AG04450 (cell line): ENCODE measurements at regions not wholly inside any gene's neighbourhood (a gene's known extent, or its start where the extent isn't known, plus 50 kb on each side); places are given as distances from the start of the nearest gene placed in this dataset.

Experiments
- CTCF ChIA-PET: fragments of 300-600, 350-600 bp; formaldehyde crosslinking; extraction: SDS; loops from one replicate; lab custom pipeline; 2022; ENCODE audit warnings: antibody characterized with exemption, inconsistent platforms; lab: Charles Lee
- POLR2A ChIA-PET: fragments of 350-600 bp; formaldehyde crosslinking; extraction: SDS; loops from one replicate; lab custom pipeline; 2021; ENCODE audit warnings: antibody characterized with exemption, inconsistent platforms; lab: Yijun Ruan, JAX
- DNase-seq: peaks from one replicate; pipeline ENCODE4 v3.0.0-alpha.2; 2011; ENCODE audit warnings: low read depth, low spot score
- H3K27ac ChIP-seq: one replicate; pipeline ENCODE4 v1.5.1; 2012; ENCODE audit warnings: low read depth, low read length, control low read depth
- H3K27me3 ChIP-seq: one replicate; pipeline ENCODE4 v1.6.0; 2012; ENCODE audit warnings: low read length; ENCODE audit not compliant: control insufficient read depth, insufficient read depth
- H3K4me3 ChIP-seq: 2 replicates; pipeline ENCODE4 v1.5.1; 2011; ENCODE audit warnings: mild to moderate bottlenecking, low read depth, low read length, control low read depth
- H3K9me3 ChIP-seq: 2 replicates; pipeline ENCODE4 v1.5.1; 2012; ENCODE audit warnings: low read length; ENCODE audit not compliant: control insufficient read depth, insufficient read depth
- CTCF ChIP-seq: IDR thresholded peaks from 2 replicates; pipeline ENCODE4 v1.5.1; 2011; ENCODE audit warnings: low read depth, low read length, control low read depth, inconsistent platforms

GRCh38 chr2:173766537-173767289 lies 198.5 kb downstream of the SP3 start:
- POLR2A ChIA-PET, result no interaction called here
- TF ChIP-seq CTCF, result no peak

GRCh38 chr2:173770947-173771678 lies 194.1 kb downstream of the SP3 start:
- CTCF ChIA-PET, result interaction anchor here (0.5 kb wide), 1 partner anchor 322 kb away, joined by 3 read pairs; no protein-coding TSS in a partner anchor
- POLR2A ChIA-PET, result interaction anchor here (0.7 kb wide), 1 partner anchor 736 kb away, joined by 4 read pairs; no protein-coding TSS in a partner anchor
- no peak overlapping the region for H3K27ac ChIP-seq
- TF ChIP-seq CTCF, result no peak
- no peak overlapping the region for H3K4me3 ChIP-seq
- peaks cover 16% of the 10 kb centered on the region for H3K27me3 ChIP-seq
- no peaks in the 10 kb centered on the region for H3K9me3 ChIP-seq
- DNase-seq, result no peak

More at GRCh38 chr2:173766537-173767289, 198.5 kb downstream of the SP3 start:
- no peak for DNase-seq
- no peak overlapping the region for H3K4me3 ChIP-seq
- no peaks in the 10 kb centered on the region for H3K9me3 ChIP-seq
- peaks cover 20% of the 10 kb centered on the region for H3K27me3 ChIP-seq
- no peak overlapping the region for H3K27ac ChIP-seq
- CTCF ChIA-PET, result interaction anchor here (0.7 kb wide), 2 partner anchors 584 to 740 kb away, joined by 3 read pairs; no protein-coding TSS in a partner anchor

DNA sequence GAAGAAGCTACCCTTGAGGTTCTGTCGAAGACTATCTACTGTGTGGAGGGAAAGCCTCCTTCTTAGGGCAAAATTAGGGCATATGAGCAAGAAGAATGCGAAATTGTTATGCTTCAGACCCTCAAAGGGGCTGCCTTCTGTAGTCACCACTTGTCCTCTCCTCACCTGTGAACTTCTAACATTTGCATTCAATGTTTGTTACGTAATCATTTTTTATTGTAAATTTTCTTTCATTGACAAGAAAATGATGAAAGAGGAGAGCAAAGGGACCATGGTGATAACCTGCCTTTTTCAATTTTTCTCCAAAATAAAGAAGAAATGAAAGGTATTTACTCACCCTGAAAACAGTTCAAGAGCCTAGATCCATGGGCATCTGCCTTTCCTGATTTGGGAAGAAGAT lies 193.0 kb downstream of the SP3 start:
- Histone ChIP-seq H3K27ac (no peak overlapping the region), H3K9me3 (no peaks in the 10 kb centered on the region), H3K27me3 (peaks cover 8% of the 10 kb centered on the region), H3K4me3 (no peak overlapping the region)
- no peak for TF ChIP-seq CTCF
- ChIA-PET POLR2A (no interaction called here), CTCF (no interaction called here)
- no peak for DNase-seq

GRCh38 chr2:173773076-173773475 lies 192.1 kb downstream of the SP3 start:
- H3K27ac ChIP-seq, result no peak overlapping the region
- POLR2A ChIA-PET, result no interaction called here
- TF ChIP-seq CTCF, result no peak
- peaks cover 8% of the 10 kb centered on the region for H3K27me3 ChIP-seq
- no peak overlapping the region for H3K4me3 ChIP-seq
- no peaks in the 10 kb centered on the region for H3K9me3 ChIP-seq
- CTCF ChIA-PET, result no interaction called here
- no peak for DNase-seq

DNA sequence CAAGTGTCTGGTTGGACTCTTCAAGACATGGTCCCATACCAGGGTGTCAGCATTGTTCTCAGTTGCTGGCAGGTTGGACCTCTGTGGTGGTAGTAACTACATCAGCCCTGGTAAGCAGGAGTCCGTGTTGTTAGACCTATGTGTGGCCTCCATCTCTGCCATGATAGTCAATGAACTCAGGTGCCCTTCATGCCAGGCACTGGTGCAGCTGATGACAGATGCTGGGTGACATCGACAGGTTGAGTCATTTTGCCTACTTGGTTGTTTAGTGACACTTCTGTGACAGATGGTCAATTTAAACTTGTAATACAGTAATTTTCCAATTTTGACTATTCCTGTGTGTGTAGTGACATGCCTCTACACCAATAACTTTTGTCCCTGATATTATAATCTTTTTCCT lies 189.7 kb downstream of the SP3 start:
- TF ChIP-seq CTCF, result no peak
- ChIA-PET CTCF (no interaction called here), POLR2A (no interaction called here)
- H3K27me3 ChIP-seq, result peaks cover 8% of the 10 kb centered on the region
- no peaks in the 10 kb centered on the region for H3K9me3 ChIP-seq
- H3K4me3 ChIP-seq, result no peak overlapping the region
- DNase-seq, result no peak
- H3K27ac ChIP-seq, result no peak overlapping the region
